HS-5 (cell line): ENCODE measurements at regions not wholly inside any gene's neighbourhood (a gene's known extent, or its start where the extent isn't known, plus 50 kb on each side); places are given as distances from the start of the nearest gene placed in this dataset.

Experiments
- DNase-seq: peaks from one replicate; pipeline ENCODE4 v3.0.0-alpha.2; 2012; ENCODE audit warnings: low read depth

GRCh38 chr14:58947814-58948445, 240.5 kb upstream of the DAAM1 start:
- DNase-seq = no peak

GRCh38 chr14:58950555-58950954, 237.9 kb upstream of the DAAM1 start:
- no peak for DNase-seq

- DNase-seq = no peak
Measured at GRCh38 chr14:58951143-58951542, 237.3 kb upstream of the DAAM1 start.

GRCh38 chr14:58954052-58954451, 234.4 kb upstream of the DAAM1 start:
- DNase-seq = no peak

- no peak for DNase-seq
Measured at GRCh38 chr14:58954901-58955861, 233.3 kb upstream of the DAAM1 start.

DNA sequence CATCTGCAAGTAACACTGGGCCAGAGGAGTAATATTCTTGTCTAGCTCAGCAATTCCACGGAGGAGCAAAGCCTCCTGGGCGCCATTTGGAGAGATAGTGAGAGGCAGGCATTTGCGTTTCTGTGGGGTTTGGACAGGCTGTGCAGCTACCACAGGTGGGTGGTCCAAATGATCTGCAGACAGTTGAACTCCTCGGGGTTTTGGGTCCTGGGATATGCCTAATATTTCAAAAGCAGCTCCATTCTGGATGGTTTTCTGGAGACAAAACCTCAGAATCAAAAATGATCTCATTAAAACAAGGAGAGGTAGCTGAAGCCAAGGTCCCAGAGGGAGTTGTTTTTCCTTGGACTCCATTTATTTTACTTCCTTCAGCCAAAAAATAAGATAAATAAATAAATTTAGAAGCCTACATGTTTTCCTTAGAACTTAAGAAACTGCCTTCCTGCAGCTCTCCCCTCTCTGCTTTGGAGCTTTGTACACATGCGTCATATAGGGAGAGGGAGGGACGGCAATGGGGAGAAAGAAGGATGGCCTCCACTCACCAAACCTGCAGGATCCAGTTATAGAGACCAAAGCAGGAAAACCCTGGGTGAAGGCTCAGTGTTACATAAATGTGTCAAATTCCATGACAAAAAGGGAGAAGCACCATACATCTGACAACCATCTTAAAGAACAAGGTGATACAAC, 227.3 kb upstream of the DAAM1 start:
- no peak for DNase-seq

DNA sequence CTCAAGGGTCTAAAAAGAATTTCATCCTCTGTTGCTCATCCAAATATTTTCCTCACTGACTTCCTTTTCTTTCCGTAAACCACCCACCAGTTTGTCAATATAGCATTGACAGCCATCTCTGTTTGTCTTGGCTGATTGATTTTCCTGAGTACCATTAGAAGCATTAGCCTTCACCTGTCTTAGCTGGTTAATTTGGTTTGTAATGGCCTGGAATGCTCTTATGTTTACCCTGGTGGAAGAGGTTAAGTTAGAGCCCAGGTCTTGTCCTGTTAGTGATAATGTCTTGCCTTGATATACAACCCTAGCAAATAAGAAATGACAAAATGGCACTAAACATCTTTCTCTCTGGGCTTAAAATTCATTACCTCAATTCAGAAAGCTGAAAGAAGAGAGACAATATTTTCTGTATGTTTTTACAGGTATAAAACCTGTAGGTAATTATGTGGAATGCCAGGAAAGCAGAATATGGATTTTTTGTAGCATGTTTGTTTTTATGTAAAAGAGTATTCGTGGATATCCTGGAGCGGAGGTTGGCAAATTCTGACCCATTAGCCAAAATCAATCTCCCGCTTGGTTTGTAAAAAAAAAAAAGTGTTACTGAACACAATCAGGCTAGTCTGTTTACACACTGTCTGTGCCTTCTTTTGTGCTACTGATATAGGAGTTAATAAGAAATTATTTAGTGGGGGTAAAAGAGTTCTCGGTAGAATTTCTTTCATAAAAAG, 224.4 kb upstream of the DAAM1 start:
- no peak for DNase-seq

DNA sequence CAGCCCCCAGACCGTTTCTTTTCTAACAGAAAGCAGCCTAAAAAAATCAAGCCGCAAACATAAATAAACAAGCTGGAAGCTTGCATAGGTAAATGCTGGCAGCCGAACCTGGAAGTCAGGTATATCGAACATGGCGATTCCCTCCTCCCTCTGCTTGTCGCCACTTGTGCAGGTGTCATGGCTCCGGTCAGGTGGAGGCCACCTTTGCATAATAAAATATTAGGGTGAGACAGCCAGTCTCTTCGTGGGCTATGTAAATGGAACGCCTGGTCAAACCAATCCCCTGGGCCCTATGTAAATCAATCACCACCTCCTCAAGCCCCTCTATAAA, 223.9 kb upstream of the DAAM1 start:
- no peak for DNase-seq

DNA sequence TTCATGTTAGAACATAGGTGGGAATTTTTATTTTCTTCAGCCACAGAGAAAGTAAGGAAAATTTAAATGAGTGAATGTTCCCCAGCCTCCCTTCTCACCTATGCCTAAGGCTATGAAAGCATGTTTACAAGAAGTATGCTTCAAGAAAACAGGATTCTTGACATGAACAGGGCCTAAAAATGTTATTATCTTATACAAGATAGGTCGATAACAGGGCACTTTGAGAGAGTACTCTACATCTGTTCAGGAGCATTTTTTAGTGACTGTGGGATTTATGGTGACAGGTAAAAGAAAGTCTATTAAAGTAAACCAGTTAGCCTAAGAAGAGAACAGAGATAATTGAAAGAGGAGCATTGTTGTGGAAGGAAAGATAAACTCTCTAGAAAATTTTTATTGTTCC, 222.9 kb upstream of the DAAM1 start:
- no peak for DNase-seq

- DNase-seq = no peak
Measured at GRCh38 chr14:58966997-58967396, 221.5 kb upstream of the DAAM1 start.

DNA sequence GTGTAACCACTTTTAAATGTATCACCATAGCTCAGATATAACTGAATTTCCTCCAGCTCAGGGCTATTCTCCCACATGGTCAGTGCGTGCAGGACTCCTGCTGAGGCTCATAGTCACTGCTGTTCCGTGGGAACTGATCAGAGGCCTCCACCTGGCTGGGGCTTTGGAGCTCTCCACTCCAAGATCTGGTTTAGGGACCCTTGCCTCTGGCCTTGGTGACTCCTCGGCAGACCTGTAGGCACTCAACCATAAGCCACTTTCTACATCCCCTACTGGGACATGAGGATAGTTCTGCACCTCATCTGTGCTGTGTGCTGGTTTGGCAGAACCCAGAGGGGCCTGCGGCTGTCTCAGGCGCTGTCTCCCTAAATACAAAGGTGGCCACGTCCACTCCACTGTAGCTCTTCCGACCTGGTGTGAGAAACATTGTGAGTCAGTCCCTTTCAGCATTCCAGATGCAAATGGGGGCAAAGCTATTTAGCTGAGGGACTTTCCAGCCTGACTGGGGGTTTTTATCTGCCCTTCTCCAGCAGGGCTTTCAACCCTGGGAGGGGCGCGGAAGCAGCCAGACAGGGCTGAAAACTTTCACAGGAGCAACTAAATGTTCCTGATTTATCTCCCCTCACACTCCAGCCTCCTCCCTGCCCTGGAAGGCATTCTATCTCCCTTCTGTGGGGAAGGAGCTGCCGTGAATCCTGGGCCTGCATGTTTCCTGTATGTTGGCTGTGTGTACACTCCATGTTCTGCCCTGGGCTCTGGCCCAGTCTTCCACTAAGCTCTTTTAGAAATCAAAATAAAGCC, 218.3 kb upstream of the DAAM1 start:
- no peak for DNase-seq

GRCh38 chr14:58972233-58973017, 216.0 kb upstream of the DAAM1 start:
- no peak for DNase-seq

GRCh38 chr14:58977366-58977765, 211.1 kb upstream of the DAAM1 start:
- DNase-seq = no peak

DNA sequence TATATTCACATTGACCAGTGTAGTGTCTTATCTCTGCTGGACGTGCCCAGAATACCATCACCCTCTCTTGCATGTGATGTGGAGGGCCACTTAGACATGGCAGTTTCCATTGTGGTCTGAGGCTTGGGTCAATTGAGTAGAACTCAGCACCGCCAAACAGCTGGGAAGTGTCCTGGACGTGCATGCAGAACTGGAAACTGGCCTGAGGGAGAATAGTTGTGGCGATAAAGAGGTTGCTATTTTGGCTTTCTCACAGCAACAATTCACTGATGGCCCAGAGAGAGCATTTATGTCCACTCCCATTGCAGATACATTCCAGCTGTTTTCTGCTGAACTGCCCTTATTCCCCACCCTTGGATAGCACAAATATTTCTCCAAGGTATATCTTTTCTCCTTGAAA, 210.1 kb upstream of the DAAM1 start:
- DNase-seq = no peak

DNA sequence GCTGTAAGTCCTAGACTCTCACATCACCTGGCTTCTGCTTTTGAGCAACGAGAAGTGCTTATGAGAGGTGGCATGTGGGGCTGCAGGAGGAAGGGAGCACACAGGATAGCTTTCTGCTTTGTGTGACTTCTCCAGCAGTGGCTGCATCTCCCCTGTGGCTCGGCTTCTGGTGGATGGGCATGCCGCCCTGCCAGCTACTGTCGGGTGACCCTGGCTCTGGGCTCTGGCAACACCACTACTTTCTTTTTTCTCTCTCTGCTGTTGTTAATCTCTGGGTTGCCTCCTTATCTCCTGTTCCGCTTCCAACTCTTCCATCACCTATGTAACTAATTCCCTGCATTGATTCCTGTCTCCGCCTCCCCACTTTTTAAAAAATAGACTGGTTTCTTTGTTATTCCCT, 209.1 kb upstream of the DAAM1 start:
- DNase-seq = no peak

DNA sequence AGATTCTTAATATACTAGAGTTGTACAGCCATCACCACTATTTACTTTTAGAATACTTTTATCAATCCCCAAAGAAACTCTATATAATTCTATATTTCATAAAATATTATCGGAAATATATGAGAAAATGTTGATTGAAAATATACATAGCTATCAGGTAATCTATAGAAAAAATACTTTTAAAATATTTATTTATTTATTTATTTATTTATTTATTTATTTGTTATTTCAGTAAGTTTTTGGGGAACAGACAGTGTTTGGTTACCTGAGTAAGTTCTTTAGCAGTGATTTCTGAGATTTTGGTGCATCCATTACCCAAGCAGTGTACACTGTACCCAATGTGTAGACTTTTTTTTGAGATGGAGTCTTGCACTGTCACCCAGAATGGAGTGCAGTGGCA, 206.6 kb upstream of the DAAM1 start:
- DNase-seq = no peak

- DNase-seq = no peak
Measured at GRCh38 chr14:58985786-58986185, 202.7 kb upstream of the DAAM1 start.

DNA sequence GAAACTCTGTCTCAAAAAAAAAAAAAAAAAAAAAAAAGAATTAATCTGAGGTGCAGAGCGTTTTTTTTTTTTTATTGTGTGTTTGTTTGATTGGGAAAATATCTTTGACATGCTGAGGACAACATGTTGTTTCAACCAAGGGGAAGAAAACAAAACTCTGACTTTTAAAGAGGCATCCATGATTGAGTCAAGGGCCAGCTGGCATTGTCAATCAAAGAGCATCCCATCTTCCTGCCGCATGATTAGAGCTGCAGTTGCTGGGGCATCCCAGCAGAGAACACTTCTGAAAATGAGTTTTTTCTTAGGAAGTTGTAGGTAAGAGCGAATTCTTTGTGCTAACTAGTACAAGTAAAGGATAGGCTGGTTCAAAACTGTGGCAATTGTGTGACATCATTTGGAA, 200.9 kb upstream of the DAAM1 start:
- no peak for DNase-seq

DNA sequence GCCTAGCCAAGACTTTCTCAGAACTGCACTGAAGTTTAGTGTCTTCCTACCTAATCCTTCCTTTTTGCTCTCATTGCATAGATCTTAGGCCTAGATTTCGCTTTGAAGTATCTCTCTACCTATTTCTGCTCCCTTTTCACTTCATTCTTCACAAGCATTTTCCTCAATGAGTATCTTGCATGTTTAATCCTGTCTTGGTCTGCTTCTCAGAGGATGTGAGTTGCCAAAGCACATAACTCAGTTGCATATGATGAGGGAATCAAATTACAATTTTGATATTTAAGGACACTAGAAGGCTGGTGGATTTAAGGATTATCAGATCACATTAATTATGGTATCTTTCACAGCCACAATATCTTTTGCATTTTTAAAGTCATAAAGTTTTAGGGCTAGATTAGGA, 195.5 kb upstream of the DAAM1 start:
- DNase-seq = no peak

GRCh38 chr14:58994130-58994529, 194.3 kb upstream of the DAAM1 start:
- no peak for DNase-seq

DNA sequence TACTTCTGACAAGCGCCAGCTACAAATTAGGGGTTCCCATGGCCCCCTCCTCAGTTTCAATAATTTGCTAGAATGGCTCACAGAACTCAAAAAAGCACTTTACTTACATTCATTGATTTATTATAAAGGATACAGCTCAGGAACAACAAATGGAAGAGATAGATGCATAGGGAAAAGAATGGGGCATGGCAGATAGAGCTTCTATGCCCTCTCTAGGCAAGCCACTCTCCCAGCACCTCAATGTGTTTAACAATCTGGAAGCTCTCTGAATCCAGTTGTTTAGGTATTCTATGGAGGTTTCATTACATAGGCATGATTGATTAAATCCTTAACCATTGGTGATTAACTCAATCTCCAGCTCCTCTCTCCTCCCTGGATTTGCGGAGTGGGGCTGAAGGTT, 184.5 kb upstream of the DAAM1 start:
- DNase-seq = no peak
